Stimulated activated CD4-positive, alpha-beta T cell treated with anti-CD3 and anti-CD28 coated beads, Interleukin-1b, Interleukin-23, amount 100 ng/mL, for 24 hours (primary cell): ENCODE measurements at regions not wholly inside any gene's neighbourhood (a gene's known extent, or its start where the extent isn't known, plus 50 kb on each side); places are given as distances from the start of the nearest gene placed in this dataset.

Source experiments
- DNase-seq, 4 experiments: peaks; one replicate each; pipeline ENCODE4 v3.0.0-alpha.2; 2020; ENCODE audit warnings: low read depth in 4 of 4, low spot score in 1 of 4

DNA sequence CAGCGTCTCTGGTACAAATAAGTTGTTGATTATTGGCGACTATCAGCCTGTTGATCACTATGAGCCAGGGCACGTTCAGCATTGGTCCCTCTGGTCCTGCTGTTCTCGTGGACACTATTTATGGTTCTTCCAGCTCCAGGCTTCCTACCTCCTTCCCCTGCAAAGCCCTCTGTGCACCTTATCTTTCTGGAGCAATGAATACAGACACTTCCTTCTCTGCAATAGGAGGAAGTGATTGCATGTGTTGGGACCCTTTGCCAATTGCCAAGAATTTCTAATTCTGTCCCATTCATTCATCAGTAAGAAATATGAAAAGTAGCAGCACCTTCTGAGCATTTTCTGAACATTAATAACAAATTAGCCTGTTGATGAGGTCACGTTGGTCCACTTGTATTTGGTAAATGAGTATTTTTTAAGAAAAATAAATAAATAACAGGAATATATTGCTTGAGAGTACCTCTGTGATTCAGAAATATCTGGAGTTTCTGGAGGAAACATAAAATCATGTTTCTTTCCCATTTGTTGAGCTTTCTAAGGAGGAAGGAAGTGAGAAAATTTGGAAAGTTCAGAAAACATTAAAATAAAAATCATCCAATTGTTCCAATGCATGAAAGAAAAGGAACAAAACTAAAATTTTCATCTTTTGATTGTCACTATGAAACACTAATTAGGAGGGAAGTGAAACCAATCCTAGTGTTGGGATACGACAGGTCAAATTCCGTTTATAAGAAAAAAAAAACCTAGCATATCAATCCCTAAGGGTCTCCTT, 259.1 kb upstream of the KLF6 start:
- no peak for DNase-seq

DNA sequence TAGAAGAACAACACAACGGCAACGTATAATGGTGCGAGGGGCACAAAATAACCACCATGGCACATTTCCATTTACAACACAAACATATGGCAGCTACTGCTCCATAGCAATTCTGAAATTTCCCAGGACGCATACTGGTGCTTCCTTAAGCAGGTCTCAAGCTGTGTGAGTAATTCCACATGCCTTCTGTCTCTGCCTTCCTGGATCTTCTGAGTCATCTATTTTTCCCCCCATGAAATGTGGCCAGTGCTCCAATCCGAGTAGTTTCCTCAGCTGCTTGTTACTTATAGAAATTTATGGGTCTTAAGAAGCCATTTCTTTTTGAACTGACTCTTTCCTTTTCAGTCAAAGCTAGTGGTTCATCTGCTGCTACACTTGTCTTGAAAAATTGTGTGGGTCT, 256.6 kb upstream of the KLF6 start:
- no peak for DNase-seq

DNA sequence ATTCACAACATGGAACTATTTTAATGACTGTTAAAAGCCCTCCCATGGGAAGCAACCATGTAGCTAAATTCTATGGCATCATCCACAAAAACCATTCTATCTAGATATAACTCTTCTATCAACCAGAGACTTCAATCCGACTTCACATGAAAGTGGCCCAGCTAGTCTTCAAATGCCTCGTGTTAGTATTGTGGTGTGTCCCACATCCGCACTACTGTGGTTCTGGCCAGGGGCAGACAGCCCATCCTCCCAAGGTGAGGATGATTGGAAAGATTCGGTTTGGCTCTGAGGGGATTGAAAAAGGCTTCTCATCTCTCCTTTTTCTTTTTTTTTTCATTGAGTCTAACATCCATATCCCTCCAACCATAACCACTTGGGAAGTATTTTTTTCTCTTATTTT, 253.0 kb upstream of the KLF6 start:
- no peak for DNase-seq

DNA sequence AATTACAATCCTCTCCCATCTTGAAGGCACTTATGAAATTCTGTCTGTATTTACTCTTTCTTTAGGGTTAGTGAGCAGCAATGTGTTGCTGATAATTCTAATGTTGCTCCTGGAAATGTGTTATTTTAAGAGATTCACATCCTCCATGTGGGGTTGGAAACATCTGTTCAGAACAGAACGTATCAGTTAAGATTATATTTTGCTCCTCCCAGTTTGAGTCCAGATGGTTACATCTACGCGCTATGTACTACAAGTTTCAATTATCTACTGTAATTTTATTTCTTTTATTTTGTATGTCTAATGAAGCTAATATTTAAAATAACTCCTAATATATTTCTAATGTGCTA, 250.6 kb upstream of the KLF6 start:
- no peak for DNase-seq

DNA sequence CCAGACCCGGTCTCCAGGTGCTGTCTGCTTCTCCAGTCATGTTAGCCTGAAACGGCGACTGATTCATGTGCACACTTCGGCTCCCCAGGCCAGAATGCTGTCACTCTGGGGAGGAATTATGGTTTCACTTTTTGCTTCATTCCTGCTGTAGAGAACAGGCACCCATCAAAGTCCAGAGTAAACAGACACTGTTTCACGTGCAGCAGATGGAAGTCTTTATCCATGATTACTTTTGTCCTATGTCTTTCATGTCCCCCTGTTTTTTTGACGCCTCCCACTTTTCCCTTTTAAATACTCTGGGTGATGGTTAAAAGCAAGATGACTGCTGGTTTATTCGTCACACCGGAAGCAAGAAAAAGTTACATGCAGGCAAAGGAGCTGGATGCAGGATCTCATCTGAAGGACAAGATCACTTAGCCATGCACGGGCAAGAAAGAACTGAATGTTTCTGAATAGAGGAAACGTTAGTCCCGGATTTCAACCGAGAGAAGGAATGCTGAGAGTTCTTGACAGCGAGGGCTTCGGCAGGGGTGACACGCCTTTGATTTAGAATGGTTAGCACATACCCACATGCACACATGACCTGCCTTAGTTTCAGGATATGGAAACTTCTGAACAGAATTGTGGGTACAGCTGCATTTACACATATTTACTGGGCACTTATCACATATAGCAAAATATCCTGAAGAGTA, 250.0 kb upstream of the KLF6 start:
- peak in 1 of 4 experiments; percentile 9 for DNase-seq

DNA sequence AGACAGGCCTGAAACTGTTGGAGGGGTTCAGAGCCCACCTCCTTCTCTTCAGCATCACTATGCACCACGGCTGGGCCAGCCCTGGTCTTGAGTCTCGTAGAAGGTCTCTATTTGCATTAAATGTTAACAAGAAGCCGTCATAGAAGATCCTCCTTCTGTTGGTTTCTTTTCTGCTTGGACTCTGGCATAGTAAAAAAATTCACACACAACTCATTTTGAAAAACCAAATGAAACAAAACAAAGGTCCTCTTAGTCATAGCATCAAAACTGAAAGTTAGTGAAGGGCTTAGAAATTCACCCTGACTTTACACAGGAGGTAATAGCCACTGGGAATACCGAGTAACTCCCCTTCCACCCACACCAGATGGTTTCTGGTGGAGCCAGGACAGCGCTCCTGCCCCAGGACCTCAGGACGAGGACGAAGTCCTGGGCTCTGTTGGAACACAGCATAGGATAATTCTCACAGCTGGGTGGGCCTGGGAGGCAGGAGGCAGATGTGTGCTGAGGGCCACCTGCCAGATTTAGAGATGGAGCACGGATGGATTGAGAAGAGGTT, 248.4 kb upstream of the KLF6 start:
- DNase-seq, result no peak

DNA sequence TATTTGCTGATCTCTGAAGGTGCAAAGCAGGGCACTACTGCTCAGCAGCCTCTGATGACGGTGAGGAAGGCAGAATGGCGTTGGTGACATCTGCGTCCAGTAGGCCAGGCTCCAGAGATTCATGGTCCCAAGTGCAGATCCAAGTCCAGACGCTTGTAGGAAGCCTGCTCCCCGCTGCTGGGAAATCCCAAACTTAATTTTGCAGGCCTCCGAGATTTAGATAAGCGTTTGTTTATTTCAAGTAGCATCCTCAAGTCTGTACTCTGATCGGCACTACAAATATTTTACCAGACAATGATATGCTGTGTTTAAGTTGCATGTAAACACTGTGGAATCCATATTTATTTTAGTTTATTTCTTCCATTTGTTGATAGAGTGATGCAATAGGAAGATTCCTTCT, 244.9 kb upstream of the KLF6 start:
- DNase-seq, result no peak

DNA sequence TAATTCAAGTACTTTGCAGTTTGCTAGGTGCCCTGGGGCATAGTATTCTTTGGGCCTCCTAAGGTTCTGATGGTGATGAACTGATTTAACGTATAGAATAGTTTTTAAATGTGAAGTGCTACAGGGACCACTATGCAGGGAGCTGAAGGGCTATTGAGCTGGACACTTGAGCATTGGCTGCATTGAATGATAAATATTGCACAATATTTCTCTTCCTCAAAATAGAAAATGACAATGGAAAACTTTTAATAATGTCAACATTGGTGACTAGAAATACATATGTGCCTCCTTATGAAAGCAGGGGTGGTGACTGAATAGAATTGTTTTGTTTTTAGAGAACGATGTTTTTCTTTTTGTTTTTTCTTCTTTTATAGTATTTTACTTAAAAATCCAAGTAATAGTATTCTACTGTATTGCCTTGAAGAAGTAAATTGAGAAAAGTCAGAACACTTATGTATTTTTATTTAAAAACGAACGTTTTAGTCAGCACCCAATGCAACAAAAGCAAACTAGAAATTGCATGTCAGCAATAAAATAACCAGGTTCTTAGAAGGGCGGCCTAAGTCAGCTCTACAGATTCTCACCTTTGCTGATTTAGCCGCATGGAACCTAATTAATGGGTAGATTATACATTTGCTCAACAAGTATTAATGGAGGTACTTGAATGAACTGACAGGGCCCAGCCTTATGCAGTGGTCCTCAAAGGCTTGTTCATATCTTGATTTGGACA, 244.0 kb upstream of the KLF6 start:
- no peak for DNase-seq

DNA sequence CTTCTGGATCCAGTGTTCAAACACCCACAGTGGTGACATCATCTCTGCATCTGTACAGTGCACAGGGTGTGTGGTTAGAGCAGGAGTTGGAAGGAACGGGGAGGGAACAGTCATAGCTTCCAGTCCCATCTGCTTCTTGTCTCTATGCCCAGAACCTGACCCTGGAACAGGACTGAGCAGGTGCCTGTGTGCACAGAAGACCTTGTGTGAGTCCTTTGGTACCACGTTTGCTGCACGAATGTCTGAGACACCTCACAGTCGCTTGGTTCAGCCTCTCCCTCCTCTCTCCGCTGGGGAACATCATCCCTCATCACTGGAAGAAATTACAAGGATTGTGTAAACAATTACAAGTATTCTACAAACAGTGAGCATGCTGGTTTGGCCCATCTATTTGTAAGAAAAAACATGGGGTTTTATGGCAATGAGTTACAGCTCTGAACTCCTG, 243.0 kb upstream of the KLF6 start:
- DNase-seq, result no peak

DNA sequence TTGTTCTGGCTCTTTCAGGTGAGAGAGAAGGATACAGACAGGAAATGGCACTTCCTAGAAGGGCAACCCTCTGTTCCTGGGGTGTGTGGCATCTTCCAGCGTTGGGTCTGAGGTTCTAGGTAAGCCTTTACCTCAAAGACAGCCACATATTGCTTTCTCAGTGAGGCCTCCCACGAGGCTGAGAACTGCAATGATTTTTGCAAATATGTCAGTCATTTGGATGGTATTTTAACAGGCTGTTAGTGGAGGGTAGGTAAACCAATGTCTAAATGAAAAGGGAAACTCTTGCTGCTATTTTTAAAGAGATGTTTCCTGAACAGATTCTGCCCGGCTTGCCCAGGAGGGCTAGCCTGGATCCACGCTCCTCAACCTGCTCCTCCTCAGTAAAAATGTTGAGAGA, 240.3 kb upstream of the KLF6 start:
- DNase-seq, result no peak

DNA sequence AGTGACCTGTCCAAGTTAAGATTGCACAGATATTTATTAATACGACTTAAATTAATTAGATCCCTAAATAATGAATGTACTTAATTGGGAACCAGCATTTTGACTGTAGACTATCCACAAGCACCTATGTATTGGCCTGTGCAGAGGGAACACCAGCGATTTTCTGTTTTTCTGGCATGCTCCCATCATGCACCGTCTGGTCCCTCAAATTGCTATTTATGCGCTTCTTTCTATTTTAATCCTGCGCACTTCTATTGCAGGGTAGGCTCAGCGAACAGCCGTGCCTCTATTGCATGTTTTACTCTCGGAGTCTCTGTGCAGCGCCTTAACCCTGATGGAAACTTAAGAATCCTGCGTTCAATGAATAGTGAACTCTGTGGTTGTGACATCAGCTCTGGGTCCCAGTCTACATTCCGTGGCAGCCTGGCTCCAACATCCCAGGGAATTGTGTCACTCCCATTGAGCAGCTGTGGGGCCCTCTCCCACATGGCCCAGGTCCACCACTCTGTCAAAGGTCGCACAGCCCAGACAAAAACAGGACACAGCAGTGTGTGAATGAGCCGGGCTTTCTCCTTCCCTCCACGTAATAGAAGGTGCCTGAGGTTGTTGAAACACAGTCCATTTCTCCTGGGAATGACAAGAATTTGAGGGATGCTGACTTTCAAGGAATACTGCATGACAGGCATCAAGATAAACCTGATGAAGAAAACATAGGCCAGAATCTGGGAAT, 239.7 kb upstream of the KLF6 start:
- no peak for DNase-seq

DNA sequence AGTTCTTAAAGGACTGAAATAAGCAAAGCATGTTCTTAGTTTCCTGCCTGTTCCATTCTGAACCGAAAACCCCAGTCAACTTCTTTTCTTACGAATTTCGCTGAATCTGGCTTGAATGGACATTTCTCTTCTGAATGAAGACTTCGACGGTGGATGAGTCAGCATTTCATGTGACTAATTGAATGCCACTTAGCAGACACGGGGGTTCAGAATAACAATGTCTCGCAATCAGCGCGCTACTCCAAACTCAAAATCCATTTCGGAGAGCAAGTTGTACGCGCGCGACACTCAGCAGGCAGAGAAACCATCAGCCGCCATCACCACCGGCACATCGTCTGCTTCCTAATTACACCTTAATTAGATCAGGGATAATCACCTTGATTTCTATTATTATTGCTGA, 239.0 kb upstream of the KLF6 start:
- no peak for DNase-seq

DNA sequence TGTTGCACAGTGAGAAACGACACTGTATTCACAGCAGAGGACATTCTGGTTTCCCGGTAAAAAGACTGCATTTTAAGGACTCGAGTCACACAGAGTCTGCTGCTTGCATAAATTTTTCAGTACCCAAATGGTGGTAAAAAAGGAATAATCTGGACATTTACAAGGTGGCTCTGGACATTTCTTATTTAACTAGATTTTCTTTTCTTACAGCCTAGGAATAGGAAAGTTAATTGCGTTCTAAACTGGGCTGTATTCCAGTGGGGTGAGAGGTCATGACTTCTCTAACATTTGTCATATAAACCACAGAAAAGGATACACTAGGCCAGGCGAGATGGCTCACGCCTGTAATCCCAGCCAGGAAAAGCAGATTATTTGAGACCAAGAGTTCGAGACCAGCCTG, 237.5 kb upstream of the KLF6 start:
- DNase-seq, result no peak

DNA sequence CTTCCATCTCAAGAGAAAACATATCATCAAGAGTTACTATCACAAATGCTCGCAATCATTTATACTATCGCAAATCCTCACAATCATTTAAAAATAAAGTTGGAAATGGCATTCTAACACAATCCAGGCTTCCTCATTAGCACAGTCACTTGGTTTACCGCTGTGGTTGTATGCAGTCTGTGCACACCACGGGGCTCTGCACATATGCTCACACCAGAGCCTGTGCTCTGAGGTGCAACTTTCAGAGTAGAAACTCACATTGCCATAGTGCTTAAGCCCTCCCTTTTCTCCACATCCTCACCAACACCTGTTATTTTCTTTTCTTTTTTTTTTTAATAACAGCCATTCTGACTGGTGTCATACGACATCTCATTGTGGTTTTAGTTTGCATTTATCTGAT, 235.6 kb upstream of the KLF6 start:
- DNase-seq, result no peak

DNA sequence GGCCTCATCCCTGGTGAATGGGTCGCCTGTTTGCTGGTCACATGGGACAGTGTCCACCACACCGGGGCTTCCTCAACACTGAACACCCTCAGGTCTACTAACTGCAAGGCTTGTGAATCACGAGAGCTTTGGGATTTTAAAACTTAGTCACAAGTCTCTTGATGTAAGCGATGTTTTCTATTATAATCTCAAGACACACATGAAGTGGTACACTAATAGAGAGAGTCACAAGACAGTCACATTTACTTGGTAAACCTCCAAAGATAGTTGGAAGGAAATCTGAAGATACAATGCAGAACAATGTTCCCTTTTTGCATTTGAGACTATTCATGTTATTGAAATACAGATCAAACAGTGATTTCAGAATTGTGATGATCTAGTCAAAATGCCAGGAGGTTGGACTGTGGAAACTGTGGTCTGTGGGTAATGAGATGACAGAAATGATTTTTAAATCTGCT, 233.1 kb upstream of the KLF6 start:
- DNase-seq, result no peak

DNA sequence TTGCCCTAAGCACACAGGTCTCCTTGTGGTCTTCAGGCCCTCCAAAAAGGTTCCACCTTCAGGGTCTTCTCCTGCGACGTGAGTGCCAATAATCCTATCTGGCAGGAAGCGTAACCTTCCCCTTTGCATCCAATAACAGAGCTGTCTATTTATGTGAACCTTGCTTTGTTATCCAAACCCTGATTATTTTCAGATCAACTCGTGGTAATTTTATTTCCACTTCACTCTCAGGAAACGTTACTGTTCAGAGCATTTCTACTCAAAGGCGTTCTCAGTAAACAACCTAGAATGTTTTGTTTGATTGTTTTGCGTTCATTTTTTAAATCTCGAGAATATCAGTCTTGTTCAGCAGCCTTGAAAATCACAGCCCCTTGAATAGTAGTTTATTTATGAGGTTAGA, 232.3 kb upstream of the KLF6 start:
- DNase-seq, result no peak

DNA sequence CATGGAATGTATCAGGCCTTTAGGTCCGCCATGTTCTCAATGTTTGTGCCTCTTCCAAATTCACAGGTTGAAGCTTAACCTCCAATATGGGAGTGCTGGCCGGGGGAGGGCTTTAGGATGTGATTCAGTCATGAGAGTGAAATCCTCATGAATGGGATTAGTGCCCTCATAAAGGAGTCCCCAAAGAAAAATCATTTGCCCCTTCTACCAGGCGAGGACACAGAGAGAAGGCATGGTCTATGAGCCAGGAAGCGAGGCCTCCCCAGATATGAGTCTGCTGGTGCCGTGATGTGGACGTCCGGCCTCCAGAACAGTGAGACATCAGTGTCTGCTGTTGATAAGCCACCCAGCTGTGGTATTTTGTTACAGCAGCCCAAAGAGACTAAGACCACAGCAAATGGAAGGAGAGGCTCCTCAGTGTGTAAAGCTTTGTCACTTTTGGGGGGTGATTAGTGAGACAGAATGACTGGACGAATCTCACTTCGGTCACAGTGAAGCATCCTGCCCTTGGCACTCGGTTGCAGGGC, 231.3 kb upstream of the KLF6 start:
- no peak for DNase-seq

DNA sequence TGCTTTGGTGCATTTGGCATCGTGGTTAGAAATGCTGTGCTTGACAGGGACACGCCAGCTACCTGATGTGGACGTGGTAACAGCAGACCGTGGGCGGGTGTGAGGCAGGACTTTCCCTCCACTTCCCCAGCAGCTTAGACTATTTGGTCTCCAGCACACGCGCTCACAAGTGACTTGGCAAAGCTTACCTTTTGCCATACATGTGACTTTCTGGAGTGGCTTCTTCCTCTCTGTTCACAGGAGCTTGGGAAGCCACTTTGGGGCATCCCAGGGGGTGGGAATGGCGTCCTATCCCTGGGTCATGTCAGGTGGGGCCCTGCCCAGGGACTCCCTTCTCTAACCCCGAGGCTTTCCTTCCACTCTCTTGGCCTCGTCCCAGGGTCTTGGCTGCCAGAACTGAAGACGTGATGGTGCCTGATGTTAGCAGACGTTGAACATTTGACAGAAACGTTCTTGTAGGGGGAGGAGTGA, 228.7 kb upstream of the KLF6 start:
- peak; percentile 20 to 52 (median 28) for DNase-seq

DNA sequence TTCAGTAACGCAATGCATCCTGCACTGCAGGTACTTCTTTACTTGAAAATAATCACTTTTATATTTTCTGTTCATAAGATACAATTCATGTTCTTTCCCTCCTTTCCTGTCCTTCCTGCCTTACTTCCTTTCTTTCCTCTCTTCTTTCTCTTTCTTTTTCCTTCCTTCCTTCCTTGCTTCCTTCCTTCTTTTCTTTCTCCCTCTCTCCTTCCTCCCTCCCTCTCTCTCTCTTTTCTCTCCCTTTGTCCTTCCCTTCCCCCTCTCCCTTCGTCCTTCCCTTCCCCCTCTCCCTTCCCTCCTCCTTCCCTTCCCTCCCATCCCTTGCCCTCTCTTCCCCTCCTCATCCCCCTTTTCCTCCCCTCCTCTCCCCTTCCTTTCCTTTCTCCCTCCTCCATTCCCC, 227.8 kb upstream of the KLF6 start:
- DNase-seq, result no peak

DNA sequence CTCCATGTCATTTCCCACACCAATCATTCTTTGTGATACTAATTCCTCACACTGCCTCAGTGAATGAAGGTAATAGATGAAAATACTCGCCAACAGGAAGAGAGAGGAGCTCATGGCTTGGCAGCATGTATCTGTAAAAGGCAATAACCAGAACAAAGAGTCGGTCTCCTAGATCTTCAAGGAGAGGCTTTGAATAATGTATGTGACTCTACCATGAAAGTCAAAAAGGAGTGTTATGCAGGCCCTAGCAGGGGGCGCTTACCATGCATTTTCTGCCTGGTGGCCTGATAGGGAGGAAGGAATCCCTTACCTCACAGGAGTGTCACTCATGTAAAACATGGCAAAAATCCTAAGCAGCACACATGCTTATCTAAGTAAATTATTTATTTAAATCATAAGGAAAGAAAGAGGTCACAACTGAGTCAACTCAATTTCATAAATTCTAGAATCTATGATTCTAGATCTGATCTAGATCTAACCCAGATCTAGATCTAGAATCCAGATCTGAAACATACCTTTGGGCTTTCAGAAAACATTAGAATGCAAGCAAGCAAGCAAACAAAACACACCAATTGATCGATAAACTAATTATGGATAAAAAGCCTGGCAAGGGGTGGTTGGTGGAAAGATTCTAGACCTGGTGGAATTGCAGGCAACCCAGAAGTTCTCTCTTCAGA, 226.3 kb upstream of the KLF6 start:
- no peak for DNase-seq
